IMR-90 (cell line): ENCODE measurements at regions not wholly inside any gene's neighbourhood (a gene's known extent, or its start where the extent isn't known, plus 50 kb on each side); places are given as distances from the start of the nearest gene placed in this dataset.

ENCODE experiments used
- ATAC-seq: fragments of 200-7000 bp; cut with Tn5 transposase; 2 replicates; pipeline ENCODE4 v1.9.1; 2020; ENCODE audit warnings: low read depth, mild to moderate bottlenecking, moderate library complexity
- BruUV-seq: library from RNA; stranded (reverse); fragments of 400-500 nt; replicated peaks from 2 replicates; lab custom pipeline; 2021; lab: Mats Ljungman, UMichigan
- CTCF ChIA-PET: fragments of 300-600 bp; formaldehyde crosslinking; extraction: SDS; loops from one replicate; lab custom pipeline; 2021; ENCODE audit warnings: antibody characterized with exemption; lab: Yijun Ruan, JAX
- POLR2A ChIA-PET: fragments of 300-600 bp; sonication (Branson Sonifier 250); formaldehyde crosslinking; loops from one replicate; lab custom pipeline; 2022; ENCODE audit warnings: antibody characterized with exemption; ENCODE audit not compliant: unreplicated experiment; lab: Charles Lee
- DNase-seq: peaks from one replicate; pipeline ENCODE4 v3.0.0; 2013
- H2AFZ ChIP-seq: replicated peaks from 2 replicates; pipeline ENCODE3; 2013; ENCODE audit warnings: low read length, mild to moderate bottlenecking; ENCODE audit not compliant: poor library complexity
- H2AK5ac ChIP-seq: 2 replicates; pipeline ENCODE4 v1.6.1; 2013; ENCODE audit warnings: low read depth, low read length, inconsistent platforms
- H2AK9ac ChIP-seq: replicated peaks from 2 replicates; pipeline ENCODE3; 2013; ENCODE audit warnings: mild to moderate bottlenecking, low read depth, low read length, moderate library complexity; ENCODE audit not compliant: poor library complexity
- H2BK120ac ChIP-seq: 2 replicates; pipeline ENCODE4 v1.6.1; 2013; ENCODE audit warnings: low read depth, low read length, inconsistent platforms
- H2BK15ac ChIP-seq: 3 replicates; pipeline ENCODE4 v1.6.1; 2013; ENCODE audit warnings: low read depth, low read length, inconsistent platforms
- H2BK20ac ChIP-seq: 2 replicates; pipeline ENCODE4 v1.6.1; 2013; ENCODE audit warnings: low read depth, mild to moderate bottlenecking, inconsistent platforms, low read length, moderate library complexity
- H2BK5ac ChIP-seq: 2 replicates; pipeline ENCODE4 v1.6.1; 2013; ENCODE audit warnings: mild to moderate bottlenecking, low read depth, low read length, inconsistent platforms; ENCODE audit not compliant: poor library complexity, severe bottlenecking
- H3K14ac ChIP-seq: replicated peaks from 2 replicates; pipeline ENCODE4 v1.6.1; 2013; ENCODE audit warnings: low read depth, low read length, inconsistent platforms
- H3K18ac ChIP-seq: 2 replicates; pipeline ENCODE4 v1.6.1; 2013; ENCODE audit warnings: low read depth, low read length, control low read depth
- H3K23ac ChIP-seq: 2 replicates; pipeline ENCODE4 v1.6.1; 2013; ENCODE audit warnings: low read depth, low read length, inconsistent platforms
- H3K27ac ChIP-seq: 2 replicates; pipeline ENCODE4 v1.5.1; 2013; ENCODE audit warnings: mild to moderate bottlenecking, control low read depth, low read length; ENCODE audit not compliant: insufficient read depth
- H3K27me3 ChIP-seq: 2 replicates; pipeline ENCODE4 v1.6.1; 2013; ENCODE audit warnings: low read length; ENCODE audit not compliant: control insufficient read depth, insufficient read depth
- H3K36me3 ChIP-seq: 2 replicates; pipeline ENCODE4 v1.6.1; 2013; ENCODE audit warnings: low read length, mixed read lengths; ENCODE audit not compliant: control insufficient read depth, insufficient read depth
- H3K4ac ChIP-seq: 2 replicates; pipeline ENCODE4 v1.6.1; 2013; ENCODE audit warnings: low read depth, low read length, inconsistent platforms
- H3K4me1 ChIP-seq: 2 replicates; pipeline ENCODE4 v1.6.1; 2013; ENCODE audit warnings: low read length, mixed read lengths; ENCODE audit not compliant: control insufficient read depth, insufficient read depth
- H3K4me2 ChIP-seq: 2 replicates; pipeline ENCODE4 v1.6.1; 2013; ENCODE audit warnings: low read depth, mild to moderate bottlenecking, control low read depth, low read length, moderate library complexity
- H3K4me3 ChIP-seq: 2 replicates; pipeline ENCODE4 v1.5.1; 2013; ENCODE audit warnings: low read depth, mild to moderate bottlenecking, control low read depth, low read length, moderate library complexity; ENCODE audit not compliant: insufficient read depth
- H3K56ac ChIP-seq: 2 replicates; pipeline ENCODE4 v1.6.1; 2013; ENCODE audit warnings: low read length, inconsistent platforms; ENCODE audit not compliant: insufficient read depth; ENCODE audit errors: extremely low read depth
- H3K79me1 ChIP-seq, 2 experiments: 2 replicates each; pipeline ENCODE4 v1.6.1; 2013; ENCODE audit warnings: low read length in 2 of 2, inconsistent platforms in 1 of 2, low read depth in 1 of 2
- H3K9ac ChIP-seq: 2 replicates; pipeline ENCODE4 v1.6.1; 2013; ENCODE audit warnings: low read depth, low read length, control low read depth
- H3K9me1 ChIP-seq: 2 replicates; pipeline ENCODE4 v1.6.1; 2013; ENCODE audit warnings: low read length, inconsistent platforms; ENCODE audit not compliant: insufficient read depth
- H3K9me3 ChIP-seq: 2 replicates; pipeline ENCODE4 v1.6.1; 2013; ENCODE audit warnings: low read length; ENCODE audit not compliant: control insufficient read depth, insufficient read depth
- H4K20me1 ChIP-seq: 2 replicates; pipeline ENCODE4 v1.6.1; 2013; ENCODE audit warnings: low read length, inconsistent platforms; ENCODE audit not compliant: insufficient read depth
- H4K5ac ChIP-seq: 2 replicates; pipeline ENCODE4 v1.6.1; 2013; ENCODE audit warnings: mild to moderate bottlenecking, low read depth, low read length, control low read depth
- H4K8ac ChIP-seq, 2 experiments: 2 replicates each; pipeline ENCODE4 v1.6.1; 2013; ENCODE audit warnings: low read depth in 2 of 2, low read length in 2 of 2, control low read depth in 1 of 2, inconsistent platforms in 1 of 2
- H4K91ac ChIP-seq: 2 replicates; pipeline ENCODE4 v1.6.1; 2013; ENCODE audit warnings: low read depth, low read length, inconsistent platforms; ENCODE audit not compliant: insufficient read depth
- BHLHE40 ChIP-seq: fragments of 150-350 bp; IDR thresholded peaks from 2 replicates; pipeline ENCODE4 v1.6.1; 2016; ENCODE audit warnings: mild to moderate bottlenecking, low read depth, low read length
- CHD1 ChIP-seq: IDR thresholded peaks from 2 replicates; pipeline ENCODE4 v1.6.1; 2012; ENCODE audit warnings: low read depth, low read length, improper control_type of control experiment
- MXI1 ChIP-seq: IDR thresholded peaks from 2 replicates; pipeline ENCODE4 v1.6.1; 2012; ENCODE audit warnings: low read depth, mild to moderate bottlenecking, low read length, moderate library complexity, borderline replicate concordance
- SMC3 ChIP-seq: fragments of 150-350 bp; IDR thresholded peaks from 2 replicates; pipeline ENCODE4 v1.6.1; 2016; ENCODE audit warnings: low read depth, mild to moderate bottlenecking, antibody characterized with exemption, low read length, moderate library complexity
- WGBS, 2 experiments: methylation state at CpG; one replicate each; pipeline versions ENCODE4 v1.1.5 to v1.1.7; 2013; ENCODE audit warnings: missing lambda C conversion rate in 2 of 2; ENCODE audit not compliant: insufficient read length in 1 of 2; ENCODE audit errors: extremely low coverage in 2 of 2; 5-methylcytosine and 5-hydroxymethylcytosine counted together
- dilution Hi-C: fragments of 300-500 bp; cut with HindIII; formaldehyde crosslinking; loops from one replicate; pipeline ENCODE4 v1.14.3; 2018; ENCODE audit warnings: low sequenced_read_pairs; ENCODE audit not compliant: unreplicated experiment
- in situ Hi-C: fragments of 300-500 bp; cut with MboI; formaldehyde crosslinking; loops from 3 replicates; pipeline ENCODE4 v1.14.3; 2019; ENCODE audit warnings: low sequenced_read_pairs, inconsistent platforms, mixed read lengths
- intact Hi-C: fragments of 100-400 bp; cut with micrococcal nuclease; formaldehyde crosslinking; loops from 2 replicates; pipeline ENCODE4 v1.10.0; 2022

DNA sequence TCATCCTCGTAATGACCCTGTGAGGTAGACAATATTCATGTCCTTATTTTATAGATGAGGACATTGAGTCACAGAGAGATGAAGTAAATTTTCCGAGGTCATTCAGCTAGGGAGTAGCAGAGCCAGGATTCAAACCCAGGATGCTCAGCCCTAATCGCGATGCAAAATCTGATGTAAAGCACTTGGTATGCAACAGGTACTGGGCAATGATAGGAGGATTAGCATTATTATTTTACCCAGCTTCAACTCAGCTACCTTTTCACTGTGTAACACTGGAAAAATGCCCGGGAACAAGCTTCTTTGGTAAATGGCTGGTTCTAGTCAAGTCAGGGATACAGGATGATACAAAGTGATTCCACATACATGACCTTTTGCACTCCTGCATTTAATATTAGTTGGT is 88.7 kb downstream of the ATP1A1 start:
- Histone ChIP-seq H4K8ac (no peak overlapping the region), H2AFZ (no peak overlapping the region), H3K36me3 (no peaks in the 10 kb centered on the region), H2AK9ac (no peak overlapping the region), H2AK5ac (no peak overlapping the region), H3K4ac (no peak overlapping the region), H3K56ac (no peak overlapping the region), H3K9me1 (no peaks in the 10 kb centered on the region), H2BK20ac (no peak overlapping the region), H4K5ac (no peak overlapping the region), H4K20me1 (no peaks in the 10 kb centered on the region), H3K9ac (no peak overlapping the region), H3K14ac (no peak overlapping the region), H3K27me3 (peaks cover 22% of the 10 kb centered on the region), H2BK5ac (no peak overlapping the region), H3K79me1 (no peaks in the 10 kb centered on the region), H2BK15ac (no peak overlapping the region), H3K4me2 (no peak overlapping the region), H2BK120ac (no peak overlapping the region), H3K18ac (no peak overlapping the region), H4K91ac (no peak overlapping the region), H3K9me3 (no peaks in the 10 kb centered on the region), H3K27ac (no peak overlapping the region), H3K4me3 (no peak overlapping the region), H3K23ac (no peak overlapping the region), H3K4me1 (no peaks in the 10 kb centered on the region)
- WGBS, 2 experiments, result no CpG with 5 or more reads among the region's 5 CpGs
- no peak for DNase-seq
- ChIA-PET CTCF (no interaction called here), POLR2A (no interaction called here)
- TF ChIP-seq SMC3 (no peak), BHLHE40 (no peak), MXI1 (no peak), CHD1 (no peak)
- dilution Hi-C loops (no loop called here), in situ Hi-C loops (no loop called here), intact Hi-C loops (no loop called here)
- ATAC-seq, result no peak
- no TSS peak for BruUV-seq
